ACHN (cell line): ENCODE measurements at regions not wholly inside any gene's neighbourhood (a gene's known extent, or its start where the extent isn't known, plus 50 kb on each side); places are given as distances from the start of the nearest gene placed in this dataset.

Experiments
- DNase-seq: peaks from one replicate; pipeline ENCODE4 v3.0.0-alpha.2; 2015
- in situ Hi-C: cut with HindIII; loops from 2 replicates; pipeline ENCODE4 v1.10.0; 2017; ENCODE audit warnings: low sequenced_read_pairs, low pct_ligation_motif_present, low pct_unique_long_range_greater_than_20kb

DNA sequence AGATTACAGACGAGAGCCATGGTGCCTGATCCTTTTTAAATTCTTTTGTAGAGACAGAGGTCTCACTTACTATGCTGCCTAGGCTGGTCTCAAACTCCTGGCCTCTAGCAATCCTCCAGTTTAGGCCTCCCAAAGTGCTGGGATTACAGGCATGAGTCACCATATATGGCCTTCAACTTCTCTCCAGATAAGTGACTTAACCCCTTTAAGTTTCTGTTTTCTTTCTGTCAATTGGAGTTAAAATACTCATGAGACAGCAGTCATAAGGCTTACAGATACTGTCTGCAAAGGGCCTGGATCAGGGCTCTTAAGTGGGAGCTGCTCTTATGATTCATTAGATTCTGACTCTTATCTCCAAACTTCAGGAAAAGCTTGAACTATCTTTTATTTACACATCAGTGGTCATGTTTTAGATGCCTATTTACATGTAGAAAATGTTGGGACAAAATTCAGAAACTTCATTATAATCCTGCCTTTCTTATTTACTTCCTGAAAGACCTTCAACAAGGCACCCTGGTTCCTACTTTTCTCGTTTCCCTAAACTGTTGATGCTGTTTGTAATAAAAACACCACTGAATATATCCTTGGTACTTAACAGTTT lies 271.5 kb upstream of the TBX3 start:
- in situ Hi-C loops, result no loop called here
- DNase-seq, result no peak

DNA sequence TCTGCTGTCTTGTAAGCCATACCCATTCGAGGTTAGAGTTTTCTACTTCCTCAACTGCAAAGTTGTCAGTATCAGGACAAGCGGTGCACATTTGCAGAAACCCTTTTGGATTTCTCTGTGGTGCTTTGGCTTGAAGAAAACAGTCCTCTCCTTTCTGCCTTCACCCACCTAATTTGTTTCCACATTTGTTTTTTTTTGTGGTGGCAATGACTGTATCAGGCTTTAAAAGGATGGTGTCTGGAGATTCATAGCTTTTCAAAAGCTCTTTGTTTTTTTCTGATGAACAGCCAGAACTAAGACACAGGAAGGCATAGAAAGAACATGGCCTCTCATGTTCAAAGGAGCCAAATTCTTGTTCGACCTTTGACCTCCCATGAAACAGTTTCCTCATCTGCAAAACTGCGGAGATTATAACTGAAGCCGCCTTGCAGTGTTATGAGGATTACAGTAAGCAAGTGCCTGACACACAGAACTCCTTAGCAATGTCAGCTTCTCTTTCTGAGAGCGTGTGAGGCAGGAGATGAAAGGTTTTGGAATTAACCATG lies 270.6 kb upstream of the TBX3 start:
- in situ Hi-C loops, result no loop called here

DNA sequence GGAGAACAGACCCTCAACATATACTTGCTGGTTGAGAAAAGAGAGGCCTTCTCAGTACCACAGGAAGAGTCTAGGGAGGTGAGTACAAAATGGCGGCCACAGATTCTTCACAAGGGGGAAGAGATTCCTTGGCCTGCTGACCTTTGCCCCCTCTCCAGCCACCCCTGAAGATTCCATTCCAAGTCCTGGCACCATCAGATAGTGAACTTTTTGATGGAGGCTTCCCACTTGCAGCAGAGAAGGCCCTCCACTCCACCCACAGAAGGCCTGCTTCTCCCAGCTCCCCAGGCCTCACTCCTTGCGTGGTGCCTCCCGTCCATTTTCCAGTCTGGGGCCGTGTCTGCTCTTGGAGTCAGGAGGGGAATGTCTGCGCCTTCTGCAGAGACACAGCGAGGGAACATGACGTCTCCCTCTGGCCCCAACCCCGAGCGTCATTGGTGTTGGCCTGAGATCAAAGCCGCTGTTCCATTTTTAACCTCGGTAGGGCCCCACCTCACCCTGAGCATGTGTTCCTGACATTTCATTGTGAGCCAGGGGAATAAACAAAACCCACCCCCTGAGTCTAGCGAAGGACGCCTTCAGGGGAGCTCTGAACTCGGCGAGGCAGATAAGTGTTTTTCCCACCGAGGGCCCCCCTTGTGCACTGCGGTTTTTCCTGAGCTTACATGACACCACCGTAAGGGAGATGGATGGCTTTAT lies 268.7 kb upstream of the TBX3 start:
- in situ Hi-C loops, result no loop called here
- DNase-seq, result no peak

More for the DNA sequence above, 270.6 kb upstream of the TBX3 start:
- DNase-seq, result no peak

DNA sequence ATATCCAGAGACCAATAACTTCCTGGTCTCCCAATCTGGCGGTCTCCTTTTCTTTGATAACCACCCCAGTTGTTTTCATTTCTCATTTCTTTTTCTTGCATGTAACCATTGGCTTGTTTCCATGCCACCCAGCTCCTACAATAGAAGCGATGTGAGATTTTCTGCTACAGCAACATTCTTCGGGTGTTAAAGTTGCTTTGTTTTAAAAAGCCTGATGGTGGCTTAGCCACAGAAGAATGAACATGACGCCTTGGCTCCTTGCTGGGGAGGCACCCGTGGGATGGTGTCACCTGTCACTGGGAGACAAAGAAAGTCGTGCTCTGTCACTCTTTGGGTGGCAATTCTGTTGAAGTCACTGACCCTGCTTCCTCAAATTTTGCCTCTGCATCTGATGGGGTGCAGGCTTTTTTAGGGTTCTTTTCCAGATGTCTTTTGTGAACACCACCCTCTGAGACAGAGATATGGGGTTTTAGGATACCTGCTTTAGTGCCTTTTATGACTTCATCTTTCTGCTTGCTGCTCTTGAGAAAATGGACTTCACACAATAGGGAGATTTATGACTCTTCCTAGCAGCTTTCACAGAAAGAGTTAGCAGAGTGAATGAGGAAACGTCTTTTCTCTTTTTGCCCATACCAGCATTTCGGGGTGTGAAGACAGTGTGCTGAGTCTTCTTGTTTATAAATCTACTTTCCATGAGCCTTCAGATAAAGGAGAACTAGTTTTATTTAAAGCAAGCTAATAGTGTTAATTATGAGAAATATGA lies 265.3 kb upstream of the TBX3 start:
- in situ Hi-C loops, result no loop called here
- no peak for DNase-seq

DNA sequence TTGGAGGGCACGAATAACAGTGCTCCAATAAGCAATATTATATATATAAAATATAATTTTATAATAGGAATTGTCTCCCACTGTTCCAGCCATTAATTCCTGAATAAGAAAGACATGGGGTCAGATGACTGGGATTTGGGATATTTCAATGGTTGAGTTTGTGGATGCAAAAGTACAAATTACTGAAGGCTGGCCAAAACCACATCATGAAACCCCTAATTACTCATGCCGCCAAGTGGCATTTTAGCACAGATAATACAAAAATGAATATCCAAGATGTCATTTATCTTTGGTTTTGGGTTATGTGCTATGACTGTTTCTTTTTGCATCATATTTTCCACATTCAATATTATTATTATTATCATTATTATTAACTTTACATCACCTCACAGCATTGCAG lies 261.4 kb upstream of the TBX3 start:
- in situ Hi-C loops, result no loop called here
- no peak for DNase-seq

DNA sequence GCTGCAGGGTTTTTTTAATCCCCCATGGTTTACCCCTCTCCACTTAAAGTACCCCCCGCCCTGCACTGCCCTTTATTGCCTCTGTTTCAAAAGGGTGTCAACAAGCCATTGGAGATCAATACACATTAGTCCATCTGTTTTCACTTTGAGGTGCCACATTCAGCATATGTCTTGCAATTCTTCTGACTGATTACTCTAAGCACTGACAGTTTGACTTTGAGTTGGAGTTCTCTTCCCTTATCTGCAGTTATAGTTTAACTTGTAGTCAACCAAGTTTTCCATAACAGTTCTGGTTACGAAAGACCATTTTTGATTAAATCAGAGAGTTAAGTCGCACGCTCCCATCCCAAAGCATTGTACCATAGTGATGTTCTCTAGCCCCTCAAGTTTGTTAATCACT lies 260.8 kb upstream of the TBX3 start:
- DNase-seq, result no peak
- in situ Hi-C loops, result no loop called here

DNA sequence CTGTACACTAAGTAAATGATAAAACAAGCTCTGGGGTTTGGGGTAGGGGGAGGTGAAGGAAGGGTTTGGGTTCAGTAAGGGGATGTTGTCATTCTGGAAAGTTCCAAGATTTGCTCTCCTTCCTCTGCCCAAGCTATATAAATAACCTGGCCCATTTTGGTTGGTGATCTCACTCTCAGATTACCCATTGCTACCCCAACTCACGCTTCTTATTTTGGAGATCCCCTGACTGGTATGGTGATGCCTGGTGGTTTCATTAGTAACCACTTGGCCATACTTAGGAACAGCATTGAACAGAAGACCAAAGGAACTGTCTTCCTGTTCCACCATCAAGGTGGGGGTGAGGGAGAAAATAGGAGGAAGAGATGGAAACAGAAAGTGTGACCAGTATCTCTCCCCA lies 259.6 kb upstream of the TBX3 start:
- DNase-seq, result no peak
- in situ Hi-C loops, result no loop called here

DNA sequence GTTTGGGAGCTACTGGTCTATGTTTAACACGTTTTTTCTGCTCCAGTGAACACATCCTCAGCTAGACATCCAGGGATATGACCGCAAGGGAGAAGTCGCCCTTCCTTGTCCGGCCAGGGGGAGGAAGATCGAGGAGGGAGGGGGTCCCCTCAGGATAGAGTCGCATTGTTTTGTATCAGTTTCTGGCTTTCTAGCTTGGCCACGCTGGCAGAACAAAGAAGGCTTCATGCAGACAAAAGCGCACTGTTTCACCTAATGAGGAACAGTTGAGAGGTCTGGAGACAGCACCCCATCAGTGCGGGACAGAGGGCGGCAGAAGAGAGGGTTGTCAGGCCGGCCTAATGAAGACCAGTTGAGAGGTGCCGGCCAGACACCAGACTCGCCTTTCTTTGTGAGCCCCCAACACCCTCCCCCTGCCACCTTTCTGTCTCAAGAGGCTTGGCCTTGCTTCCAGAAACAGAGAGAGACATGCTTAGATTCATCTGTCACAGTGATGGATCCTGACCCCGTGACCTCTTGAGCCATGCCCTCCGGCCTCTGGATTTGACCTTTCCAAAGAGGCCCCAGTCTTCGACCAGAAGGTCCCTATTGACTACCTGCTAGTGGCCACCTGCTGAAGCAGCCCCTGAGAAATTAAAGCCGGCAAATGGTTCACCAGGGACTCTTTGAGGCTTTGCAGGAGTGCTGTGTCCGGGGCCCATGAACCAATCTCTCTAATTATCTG lies 254.7 kb upstream of the TBX3 start:
- DNase-seq, result no peak
- in situ Hi-C loops, result no loop called here

DNA sequence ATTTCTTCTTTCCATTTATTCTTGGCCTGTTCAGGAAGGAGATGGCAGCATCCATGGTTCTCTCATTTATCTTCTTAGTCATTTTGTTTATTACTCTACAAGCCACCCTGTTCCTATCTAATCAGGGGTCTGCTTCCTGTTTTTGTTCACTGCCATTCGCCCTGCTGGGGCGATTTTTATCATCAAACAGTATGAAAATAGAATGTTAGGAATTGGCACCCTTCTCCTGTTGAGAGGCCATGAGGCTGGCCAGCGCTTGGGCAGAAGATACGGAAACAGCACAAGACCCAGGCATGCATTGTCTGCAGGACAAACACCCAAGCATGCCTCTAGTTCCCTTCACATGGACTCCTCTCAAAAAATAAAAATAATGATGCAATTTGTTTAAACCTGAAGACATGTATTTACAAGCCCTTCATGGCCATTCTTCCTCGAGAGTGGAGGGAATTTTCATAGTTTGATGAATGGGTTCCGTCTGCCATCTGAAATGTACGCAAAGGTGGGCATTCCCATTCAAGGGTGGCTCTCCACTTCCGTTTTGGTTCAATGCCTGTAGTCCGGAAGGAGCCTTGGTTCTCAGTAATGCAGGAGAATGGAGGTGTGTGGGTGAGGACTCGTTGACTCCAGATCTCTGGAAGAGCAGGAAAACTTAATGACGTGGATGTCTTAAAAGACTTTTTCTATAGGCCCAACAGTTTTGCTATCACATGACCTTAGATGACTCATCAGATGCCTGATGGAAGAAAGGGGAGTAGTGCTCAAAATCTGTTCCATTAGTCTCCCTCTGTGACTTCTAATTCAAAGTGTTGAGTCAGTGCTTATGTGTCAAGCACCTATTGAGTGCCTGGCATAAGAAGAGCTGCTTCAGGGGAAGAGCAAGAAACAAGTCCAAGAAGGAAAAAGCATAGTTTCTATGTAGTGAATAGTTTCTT lies 252.4 kb upstream of the TBX3 start:
- no peak for DNase-seq
- in situ Hi-C loops, result no loop called here

DNA sequence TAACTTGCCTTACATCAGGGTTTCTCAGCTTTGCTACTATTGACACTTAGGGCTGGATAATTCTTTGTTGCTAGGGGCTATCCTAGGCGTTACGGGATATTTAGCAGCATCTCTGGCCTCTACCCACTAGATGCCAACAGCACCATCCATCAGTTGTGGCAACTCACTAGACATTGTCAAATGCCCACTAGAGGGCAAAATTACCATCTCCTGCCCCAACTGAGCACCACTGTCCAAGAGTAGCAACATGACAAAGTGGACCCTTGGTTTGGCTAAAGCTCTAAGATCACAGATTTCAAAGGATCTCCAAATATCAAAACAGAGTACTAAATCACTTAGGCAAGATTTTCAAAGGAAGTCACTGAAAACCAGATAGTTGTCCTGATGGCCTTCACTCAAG lies 251.7 kb upstream of the TBX3 start:
- in situ Hi-C loops, result no loop called here
- peak; percentile 22 for DNase-seq

DNA sequence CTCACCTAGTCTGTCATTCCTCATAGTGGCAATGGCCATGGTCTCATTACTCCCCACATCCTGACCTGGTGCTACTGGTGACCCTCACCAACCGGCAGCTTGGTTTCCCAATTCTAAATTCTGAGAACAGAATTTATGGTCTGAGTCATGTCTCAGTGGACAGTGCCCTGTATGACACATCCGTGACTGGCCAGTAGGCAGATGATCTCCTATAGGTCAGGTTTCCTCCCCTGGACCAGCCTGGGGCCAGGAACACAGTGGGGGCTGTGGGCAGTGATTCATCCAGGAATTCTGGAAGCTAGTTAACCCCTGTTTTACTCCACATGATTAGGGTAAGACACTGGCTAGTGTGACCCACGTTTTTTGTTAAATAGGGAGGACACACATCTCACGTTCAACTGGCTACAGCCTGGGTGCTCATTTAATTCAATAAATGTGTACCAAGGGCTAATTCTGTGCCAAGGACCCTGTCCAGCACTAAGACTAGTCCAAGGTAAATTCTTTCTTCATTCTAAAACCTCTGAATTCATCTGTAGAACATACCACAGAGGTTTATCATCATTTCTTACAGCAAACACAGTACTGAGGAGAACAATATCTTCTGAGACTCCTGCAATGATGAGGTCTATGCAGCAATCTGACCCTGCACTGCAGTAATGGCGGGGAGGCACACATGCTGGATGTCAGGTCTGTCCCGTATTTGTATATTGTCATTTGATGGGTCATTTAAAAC lies 249.6 kb upstream of the TBX3 start:
- peak; percentile 97 for DNase-seq

DNA sequence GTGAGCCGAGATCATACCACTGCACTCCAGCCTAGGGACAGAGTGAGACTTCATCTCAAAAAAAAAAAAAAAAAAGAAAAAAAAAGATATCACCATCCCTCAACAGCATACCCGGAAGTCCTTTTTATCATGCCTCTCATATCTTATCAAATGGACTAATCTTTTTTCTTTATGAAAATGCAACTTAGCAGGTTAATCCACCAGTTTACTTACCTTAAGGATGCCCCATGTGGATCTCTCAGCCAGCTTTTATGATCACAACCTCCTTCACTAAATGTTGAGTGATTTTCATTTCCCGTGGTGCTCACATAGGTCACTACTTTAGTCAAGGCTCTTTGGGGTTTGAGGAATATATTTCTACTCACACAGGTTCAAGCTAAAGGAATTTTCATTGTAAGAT lies 248.8 kb upstream of the TBX3 start:
- DNase-seq, result no peak
- in situ Hi-C loops, result no loop called here

More for the DNA sequence above, 249.6 kb upstream of the TBX3 start:
- in situ Hi-C loops, result no loop called here

DNA sequence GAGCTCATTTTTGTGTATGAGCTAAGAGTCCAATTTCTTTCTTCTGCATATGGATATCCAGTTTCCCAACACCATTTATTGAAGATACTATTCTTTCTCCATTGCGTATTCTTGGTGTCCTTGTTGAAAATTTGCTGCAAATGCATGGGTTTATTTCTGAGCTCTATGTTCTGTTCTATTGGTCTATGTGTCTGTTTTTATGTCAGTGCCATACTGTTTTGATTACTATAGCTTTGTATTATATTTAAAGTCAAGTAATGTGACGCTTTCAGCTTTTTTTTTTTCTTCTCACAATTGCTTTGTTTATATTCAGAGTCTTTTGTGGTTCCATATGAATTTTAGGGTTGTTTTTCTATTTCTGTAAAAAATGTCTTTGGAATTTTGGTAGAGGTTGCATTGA lies 247.1 kb upstream of the TBX3 start:
- in situ Hi-C loops, result no loop called here
- DNase-seq, result no peak

DNA sequence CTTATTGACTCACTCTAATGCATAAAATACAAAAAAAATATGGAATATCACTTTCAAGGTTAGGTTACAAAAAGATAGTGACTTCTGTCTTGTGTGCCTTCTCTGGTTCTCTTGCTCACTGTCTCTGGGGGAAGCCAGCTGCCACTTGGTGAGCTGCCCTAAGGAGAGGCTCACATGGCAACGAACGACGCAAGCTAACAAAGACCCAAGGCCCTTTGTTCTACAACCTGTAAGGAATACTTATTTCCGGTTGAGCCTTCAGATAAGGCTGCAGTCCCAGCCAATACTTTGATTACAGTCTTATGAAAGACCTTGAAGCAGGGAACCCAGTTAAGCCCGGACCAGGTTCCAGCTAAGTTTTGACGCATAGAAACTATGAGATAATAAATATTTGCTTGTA lies 242.4 kb upstream of the TBX3 start:
- in situ Hi-C loops, result no loop called here

DNA sequence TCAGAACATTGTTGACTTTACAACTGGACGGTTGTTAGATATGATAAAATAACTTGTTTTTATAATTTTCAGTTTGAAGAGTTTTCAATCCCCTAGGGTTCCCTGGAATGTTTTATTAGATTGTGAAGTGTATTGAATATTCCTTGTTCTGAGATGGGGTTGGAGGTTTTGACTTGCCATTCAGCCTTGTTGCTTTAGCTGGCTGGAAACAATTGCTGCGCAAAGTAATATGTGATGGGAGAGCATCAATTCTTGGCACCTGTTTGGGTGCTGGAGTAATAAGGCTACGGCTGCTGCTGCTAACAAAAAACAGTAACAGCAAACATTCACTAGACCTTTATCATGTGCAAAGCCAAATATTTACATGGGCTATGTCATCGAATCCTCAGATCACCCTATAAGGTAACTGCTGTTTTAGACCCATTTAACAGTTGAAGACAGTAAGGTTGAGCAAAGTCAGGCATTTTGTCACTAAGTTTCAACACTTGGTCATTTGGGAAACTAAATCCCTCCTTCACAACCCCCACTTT lies 241.0 kb upstream of the TBX3 start:
- in situ Hi-C loops, result no loop called here
- no peak for DNase-seq

More for the DNA sequence above, 242.4 kb upstream of the TBX3 start:
- DNase-seq, result no peak

DNA sequence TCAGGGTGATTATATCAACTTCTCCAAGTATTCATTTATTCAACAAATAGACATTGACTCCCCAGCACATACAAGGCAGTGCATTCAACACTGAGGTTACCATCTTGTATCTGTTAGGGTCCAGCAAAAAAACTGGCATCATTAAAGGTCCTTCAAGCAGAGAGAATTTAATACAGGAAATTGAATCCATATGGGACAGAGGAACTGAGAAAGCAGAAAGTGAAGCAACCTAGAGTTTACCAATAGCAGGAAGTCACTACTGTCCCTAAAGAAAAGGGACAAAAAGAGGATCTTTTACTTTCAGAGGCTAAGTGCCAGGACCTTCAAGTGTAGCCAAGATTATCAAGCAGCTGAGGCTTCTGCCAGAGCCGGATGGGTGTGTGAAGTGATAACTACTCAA lies 237.8 kb upstream of the TBX3 start:
- in situ Hi-C loops, result no loop called here
- no peak for DNase-seq
